SU-DHL-6 (cell line): ENCODE measurements at regions not wholly inside any gene's neighbourhood (a gene's known extent, or its start where the extent isn't known, plus 50 kb on each side); places are given as distances from the start of the nearest gene placed in this dataset.
A peak's percentile ranks its signal among the peaks of the same experiment; 100 is the strongest.

ENCODE experiments used
- H2AFZ ChIP-seq: fragments of 200-600 bp; sonication (generic); 2 replicates; pipeline ENCODE4 v1.6.1; 2014; ENCODE audit warnings: low read depth, mild to moderate bottlenecking, moderate library complexity, mixed read lengths, antibody characterized with exemption, low read length; ENCODE audit not compliant: severe bottlenecking
- H3F3A ChIP-seq: fragments of 200-600 bp; shearing (Covaris generic); 2 replicates; pipeline ENCODE4 v1.6.0; 2016; ENCODE audit warnings: antibody characterized with exemption, mild to moderate bottlenecking; ENCODE audit not compliant: insufficient read depth
- H3K27ac ChIP-seq: fragments of 200-600 bp; sonication (generic); 2 replicates; pipeline ENCODE4 v1.5.1; 2016; ENCODE audit warnings: low read depth, mild to moderate bottlenecking, low read length, moderate library complexity, mixed read lengths
- H3K27me3 ChIP-seq: fragments of 200-600 bp; sonication (generic), shearing (Covaris generic); 2 replicates; pipeline ENCODE4 v1.6.0; 2014; ENCODE audit warnings: mild to moderate bottlenecking, low read length
- H3K36me3 ChIP-seq: fragments of 200-600 bp; sonication (generic); 2 replicates; pipeline ENCODE4 v1.6.1; 2014; ENCODE audit warnings: mild to moderate bottlenecking, low read length, mixed read lengths
- H3K4me2 ChIP-seq: fragments of 300-600, 200-600 bp; shearing (Covaris generic), sonication (generic); 2 replicates; pipeline ENCODE4 v1.6.0; 2014; ENCODE audit warnings: low read length, low read depth, mild to moderate bottlenecking; ENCODE audit not compliant: poor library complexity, severe bottlenecking
- H3K4me3 ChIP-seq: fragments of 200-600 bp; sonication (generic); 2 replicates; pipeline ENCODE4 v1.5.1; 2014; ENCODE audit warnings: antibody characterized with exemption, low read length, mild to moderate bottlenecking, mixed read lengths; ENCODE audit not compliant: insufficient read depth, poor library complexity, severe bottlenecking
- H3K79me2 ChIP-seq: fragments of 200-600 bp; sonication (generic); 2 replicates; pipeline ENCODE4 v1.6.1; 2014; ENCODE audit warnings: mild to moderate bottlenecking, low read length, moderate library complexity; ENCODE audit not compliant: insufficient read depth
- H3K9ac ChIP-seq: fragments of 200-600 bp; sonication (generic); 2 replicates; pipeline ENCODE4 v1.7.0; 2014; ENCODE audit warnings: mild to moderate bottlenecking, low read length
- H3K9me2 ChIP-seq: fragments of 200-600 bp; sonication (generic); replicated peaks from 2 replicates; pipeline ENCODE4 v1.6.1; 2014; ENCODE audit warnings: low read length; ENCODE audit not compliant: insufficient read depth
- H3K9me3 ChIP-seq: fragments of 200-600 bp; sonication (generic); 2 replicates; pipeline ENCODE4 v1.6.1; 2014; ENCODE audit warnings: low read length, mixed read lengths; ENCODE audit not compliant: insufficient read depth
- H4K20me1 ChIP-seq: fragments of 200-600 bp; sonication (generic); 2 replicates; pipeline ENCODE4 v1.6.1; 2014; ENCODE audit warnings: low read depth, mild to moderate bottlenecking, antibody characterized with exemption, low read length, moderate library complexity, mixed read lengths
- EZH2phosphoT487 ChIP-seq: fragments of 200-600 bp; sonication (generic), shearing (Covaris generic); conservative IDR thresholded peaks from 2 replicates; pipeline ENCODE4 v1.6.1; 2018; ENCODE audit warnings: mild to moderate bottlenecking, antibody characterized with exemption, low read length, moderate library complexity, mixed read lengths
- TF ChIP-seq, protein P1 (sequence below): fragments of 200-600 bp; sonication (generic); IDR thresholded peaks from one replicate; pipeline ENCODE4 v1.5.1; 2017; ENCODE audit warnings: antibody characterized with exemption, mild to moderate bottlenecking, low read length, moderate library complexity; ENCODE audit not compliant: insufficient read depth, poor library complexity, severe bottlenecking

- H3K36me3 ChIP-seq: no peaks in the 10 kb centered on the region
- H4K20me1 ChIP-seq: no peaks in the 10 kb centered on the region
- no peaks in the 10 kb centered on the region for H3K9me2 ChIP-seq
- no peaks in the 10 kb centered on the region for H3K27me3 ChIP-seq
- no peak overlapping the region for H3K9ac ChIP-seq
- H3K27ac ChIP-seq: no peak overlapping the region
- no peak overlapping the region for H2AFZ ChIP-seq
- no peaks in the 10 kb centered on the region for H3K9me3 ChIP-seq
- no peaks in the 10 kb centered on the region for H3K79me2 ChIP-seq
- TF ChIP-seq, protein P1, sequence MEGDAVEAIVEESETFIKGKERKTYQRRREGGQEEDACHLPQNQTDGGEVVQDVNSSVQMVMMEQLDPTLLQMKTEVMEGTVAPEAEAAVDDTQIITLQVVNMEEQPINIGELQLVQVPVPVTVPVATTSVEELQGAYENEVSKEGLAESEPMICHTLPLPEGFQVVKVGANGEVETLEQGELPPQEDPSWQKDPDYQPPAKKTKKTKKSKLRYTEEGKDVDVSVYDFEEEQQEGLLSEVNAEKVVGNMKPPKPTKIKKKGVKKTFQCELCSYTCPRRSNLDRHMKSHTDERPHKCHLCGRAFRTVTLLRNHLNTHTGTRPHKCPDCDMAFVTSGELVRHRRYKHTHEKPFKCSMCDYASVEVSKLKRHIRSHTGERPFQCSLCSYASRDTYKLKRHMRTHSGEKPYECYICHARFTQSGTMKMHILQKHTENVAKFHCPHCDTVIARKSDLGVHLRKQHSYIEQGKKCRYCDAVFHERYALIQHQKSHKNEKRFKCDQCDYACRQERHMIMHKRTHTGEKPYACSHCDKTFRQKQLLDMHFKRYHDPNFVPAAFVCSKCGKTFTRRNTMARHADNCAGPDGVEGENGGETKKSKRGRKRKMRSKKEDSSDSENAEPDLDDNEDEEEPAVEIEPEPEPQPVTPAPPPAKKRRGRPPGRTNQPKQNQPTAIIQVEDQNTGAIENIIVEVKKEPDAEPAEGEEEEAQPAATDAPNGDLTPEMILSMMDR: no peak
- TF ChIP-seq EZH2phosphoT487: no peak
- no peak overlapping the region for H3K4me3 ChIP-seq
- no peaks in the 10 kb centered on the region for H3F3A ChIP-seq
- H3K4me2 ChIP-seq: no peak overlapping the region
Observed at GRCh38 chr3:152071315-152071714, 197.4 kb upstream of the MBNL1 start.

DNA sequence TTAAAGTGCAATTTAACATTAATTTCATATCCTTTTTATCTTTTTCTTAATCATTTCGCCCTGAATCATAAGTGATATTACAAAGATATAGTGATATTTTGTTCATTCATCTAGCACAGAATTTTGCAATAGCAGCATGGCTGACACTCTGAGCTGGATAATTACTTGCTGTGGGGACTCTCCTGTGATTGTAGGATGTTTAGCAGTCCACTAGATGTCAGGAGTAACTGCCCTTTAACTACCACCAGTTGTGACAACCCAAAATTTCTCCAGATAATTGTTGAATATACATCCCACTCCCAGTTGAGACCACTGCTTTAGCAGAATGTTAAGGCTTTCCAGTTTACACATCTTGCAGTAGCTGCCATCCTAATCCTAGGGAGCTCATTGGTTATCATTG, 196.8 kb upstream of the MBNL1 start:
- Histone ChIP-seq H3K4me2 (no peak overlapping the region), H3F3A (no peaks in the 10 kb centered on the region), H3K79me2 (no peaks in the 10 kb centered on the region), H3K9me2 (no peaks in the 10 kb centered on the region), H3K36me3 (no peaks in the 10 kb centered on the region), H3K27ac (no peak overlapping the region), H3K4me3 (no peak overlapping the region), H3K9ac (no peak overlapping the region), H3K9me3 (no peaks in the 10 kb centered on the region), H3K27me3 (no peaks in the 10 kb centered on the region), H2AFZ (no peak overlapping the region), H4K20me1 (no peaks in the 10 kb centered on the region)
- no peak for TF ChIP-seq EZH2phosphoT487
- TF ChIP-seq, protein P1: peak; percentile 37

GRCh38 chr3:152073267-152073666, 195.5 kb upstream of the MBNL1 start:
- no peaks in the 10 kb centered on the region for H3K36me3 ChIP-seq
- no peaks in the 10 kb centered on the region for H3F3A ChIP-seq
- no peak overlapping the region for H2AFZ ChIP-seq
- H3K27me3 ChIP-seq: no peaks in the 10 kb centered on the region
- no peaks in the 10 kb centered on the region for H3K79me2 ChIP-seq
- no peaks in the 10 kb centered on the region for H4K20me1 ChIP-seq
- TF ChIP-seq, protein P1: no peak
- no peak for TF ChIP-seq EZH2phosphoT487
- no peaks in the 10 kb centered on the region for H3K9me2 ChIP-seq
- H3K27ac ChIP-seq: no peak overlapping the region
- H3K4me3 ChIP-seq: no peak overlapping the region
- H3K4me2 ChIP-seq: no peak overlapping the region
- no peaks in the 10 kb centered on the region for H3K9me3 ChIP-seq
- no peak overlapping the region for H3K9ac ChIP-seq
